Peyer's patch (tissue), 4 donors: ENCODE measurements at regions not wholly inside any gene's neighbourhood (a gene's known extent, or its start where the extent isn't known, plus 50 kb on each side); places are given as distances from the start of the nearest gene placed in this dataset.

Experiments
- POLR2A ChIP-seq, 2 donors: fragments of 450-650 bp; IDR thresholded peaks; one replicate each; pipeline ENCODE4 v1.5.1; 2017; ENCODE audit warnings: antibody characterized with exemption in 2 of 2, mild to moderate bottlenecking in 2 of 2, moderate library complexity in 2 of 2
- TF ChIP-seq, protein P1 (sequence below), 6 experiments: fragments of 450-650 bp in 4 of 6; fragments of 200-600 bp in 2 of 6; sonication (generic) in 1 of 6; IDR thresholded peaks; one replicate each; pipeline ENCODE4 v1.5.1; 2017 to 2019; ENCODE audit warnings: antibody characterized with exemption in 6 of 6, mild to moderate bottlenecking in 3 of 6, moderate library complexity in 1 of 6

DNA sequence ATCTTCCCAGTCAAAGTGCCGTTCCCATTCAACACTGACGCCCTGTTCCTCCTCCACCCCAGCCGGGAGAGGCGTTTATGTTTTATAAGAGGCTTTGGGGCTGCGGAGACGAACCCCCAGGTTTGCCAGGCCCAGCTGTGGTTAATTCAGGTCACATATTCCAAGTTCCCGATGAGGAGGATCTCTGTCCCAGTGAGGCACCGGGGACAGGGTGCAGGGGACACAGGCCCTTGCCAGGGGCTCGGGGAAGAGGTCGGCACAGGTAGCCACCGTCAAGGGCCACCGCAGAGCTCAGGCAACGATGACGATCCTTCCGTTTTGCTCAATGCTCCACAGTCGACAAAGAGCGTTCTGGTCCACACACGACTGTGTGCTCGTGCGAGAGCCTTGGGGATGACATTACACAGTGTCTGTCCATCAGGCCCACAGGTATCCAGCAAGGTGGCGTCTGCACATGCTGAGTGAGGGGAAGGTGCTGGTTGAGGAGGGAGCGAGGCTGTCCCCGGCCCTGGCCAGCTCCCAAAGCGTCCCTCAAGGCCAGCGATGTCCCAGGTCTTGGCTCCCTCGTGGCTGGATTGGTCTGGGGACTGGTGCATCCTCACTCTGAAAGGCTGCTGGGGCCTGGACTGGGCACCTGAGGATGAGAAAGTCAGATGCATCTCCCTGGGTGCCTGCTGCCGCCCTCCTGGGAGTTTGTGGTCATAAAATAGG lies 189.2 kb upstream of the C14orf180 start:
- TF ChIP-seq, protein P1, sequence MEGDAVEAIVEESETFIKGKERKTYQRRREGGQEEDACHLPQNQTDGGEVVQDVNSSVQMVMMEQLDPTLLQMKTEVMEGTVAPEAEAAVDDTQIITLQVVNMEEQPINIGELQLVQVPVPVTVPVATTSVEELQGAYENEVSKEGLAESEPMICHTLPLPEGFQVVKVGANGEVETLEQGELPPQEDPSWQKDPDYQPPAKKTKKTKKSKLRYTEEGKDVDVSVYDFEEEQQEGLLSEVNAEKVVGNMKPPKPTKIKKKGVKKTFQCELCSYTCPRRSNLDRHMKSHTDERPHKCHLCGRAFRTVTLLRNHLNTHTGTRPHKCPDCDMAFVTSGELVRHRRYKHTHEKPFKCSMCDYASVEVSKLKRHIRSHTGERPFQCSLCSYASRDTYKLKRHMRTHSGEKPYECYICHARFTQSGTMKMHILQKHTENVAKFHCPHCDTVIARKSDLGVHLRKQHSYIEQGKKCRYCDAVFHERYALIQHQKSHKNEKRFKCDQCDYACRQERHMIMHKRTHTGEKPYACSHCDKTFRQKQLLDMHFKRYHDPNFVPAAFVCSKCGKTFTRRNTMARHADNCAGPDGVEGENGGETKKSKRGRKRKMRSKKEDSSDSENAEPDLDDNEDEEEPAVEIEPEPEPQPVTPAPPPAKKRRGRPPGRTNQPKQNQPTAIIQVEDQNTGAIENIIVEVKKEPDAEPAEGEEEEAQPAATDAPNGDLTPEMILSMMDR (IDR thresholded peaks at IDR 0.05), result no peak
- no peak for TF ChIP-seq POLR2A (IDR thresholded peaks at IDR 0.05)
